DND-41 (cell line): ENCODE measurements at regions not wholly inside any gene's neighbourhood (a gene's known extent, or its start where the extent isn't known, plus 50 kb on each side); places are given as distances from the start of the nearest gene placed in this dataset.

Experiments used
- ATAC-seq: fragments of 200-7000 bp; cut with Tn5 transposase; 3 replicates; pipeline ENCODE4 v1.9.1; 2021; ENCODE audit warnings: low read depth; ENCODE audit not compliant: insufficient read depth
- DNase-seq: peaks from one replicate; pipeline ENCODE4 v3.0.0-alpha.2; 2020
- H2AFZ ChIP-seq: 2 replicates; pipeline ENCODE4 v1.6.0; 2012; ENCODE audit warnings: low read depth, low read length
- H3K27ac ChIP-seq: 2 replicates; pipeline ENCODE4 v1.5.1; 2012; ENCODE audit warnings: low read length, inconsistent platforms
- H3K27me3 ChIP-seq: fragments of 200-600 bp; sonication (generic); 2 replicates; pipeline ENCODE4 v1.6.0; 2012; ENCODE audit warnings: low read length, mild to moderate bottlenecking, inconsistent platforms; ENCODE audit not compliant: insufficient read depth, poor library complexity
- H3K36me3 ChIP-seq: 2 replicates; pipeline ENCODE4 v1.5.1; 2012; ENCODE audit warnings: low read length, inconsistent platforms; ENCODE audit not compliant: insufficient read depth
- H3K4me1 ChIP-seq: 2 replicates; pipeline ENCODE4 v1.5.1; 2012; ENCODE audit warnings: mild to moderate bottlenecking, low read length; ENCODE audit not compliant: insufficient read depth
- H3K4me2 ChIP-seq: 2 replicates; pipeline ENCODE4 v1.6.0; 2012; ENCODE audit warnings: mild to moderate bottlenecking, moderate library complexity, low read length, inconsistent platforms; ENCODE audit not compliant: insufficient read depth
- H3K4me3 ChIP-seq, 2 experiments: fragments of 200-600 bp in 1 of 2; shearing (Covaris generic) in 1 of 2; 2 replicates each; pipeline ENCODE4 v1.5.1; 2012 to 2016; ENCODE audit warnings: inconsistent platforms in 2 of 2, low read length in 2 of 2, mild to moderate bottlenecking in 2 of 2, low read depth in 1 of 2, moderate library complexity in 1 of 2
- H3K79me2 ChIP-seq: 2 replicates; pipeline ENCODE4 v1.6.0; 2012; ENCODE audit warnings: low read length, inconsistent platforms; ENCODE audit not compliant: insufficient read depth
- H3K9ac ChIP-seq: 2 replicates; pipeline ENCODE4 v1.6.0; 2012; ENCODE audit warnings: low read depth, mild to moderate bottlenecking, inconsistent platforms, low read length, moderate library complexity
- H3K9me3 ChIP-seq: 2 replicates; pipeline ENCODE4 v1.5.1; 2012; ENCODE audit warnings: low read length, moderate library complexity, mild to moderate bottlenecking, inconsistent platforms; ENCODE audit not compliant: insufficient read depth, severe bottlenecking
- H4K20me1 ChIP-seq: 2 replicates; pipeline ENCODE4 v1.6.0; 2012; ENCODE audit warnings: low read length; ENCODE audit not compliant: insufficient read depth
- CTCF ChIP-seq: IDR thresholded peaks from 2 replicates; pipeline ENCODE4 v1.5.1; 2012; ENCODE audit warnings: borderline replicate concordance, low read length, moderate library complexity, mild to moderate bottlenecking; ENCODE audit not compliant: poor library complexity, severe bottlenecking; ENCODE audit errors: extremely low read depth
- EZH2 ChIP-seq: IDR thresholded peaks from 3 replicates; pipeline ENCODE4 v1.6.1; 2012; ENCODE audit warnings: borderline replicate concordance, low read depth, mild to moderate bottlenecking, moderate library complexity, low read length, inconsistent platforms; ENCODE audit not compliant: severe bottlenecking

- no peak overlapping the region for H2AFZ ChIP-seq
- H3K27me3 ChIP-seq, result peaks cover 8% of the 10 kb centered on the region
- no peaks in the 10 kb centered on the region for H3K36me3 ChIP-seq
- TF ChIP-seq EZH2, result no peak
- ATAC-seq, result no peak
- no peak for DNase-seq
- no peak overlapping the region for H3K9ac ChIP-seq
- no peaks in the 10 kb centered on the region for H3K79me2 ChIP-seq
- no peaks in the 10 kb centered on the region for H4K20me1 ChIP-seq
- no peak overlapping the region for H3K4me3 ChIP-seq
- peaks cover 8% of the 10 kb centered on the region; the same call in 1 of the 2 replicates for H3K4me1 ChIP-seq
- no peaks in the 10 kb centered on the region for H3K9me3 ChIP-seq
- H3K4me2 ChIP-seq, result no peak overlapping the region
- no peak overlapping the region for H3K27ac ChIP-seq
These were observed 521.5 kb downstream of the KIF20B start for GRCh38 chr10:90222939-90223338.

GRCh38 chr10:90224791-90225566 is 523.6 kb downstream of the KIF20B start:
- Histone ChIP-seq H3K27me3 (peaks cover 5% of the 10 kb centered on the region), H3K4me2 (no peak overlapping the region), H3K9me3 (no peaks in the 10 kb centered on the region), H3K79me2 (no peaks in the 10 kb centered on the region), H3K4me1 (peaks cover 8% of the 10 kb centered on the region; the same call in 1 of the 2 replicates), H3K27ac (no peak overlapping the region), H3K9ac (no peak overlapping the region), H3K36me3 (no peaks in the 10 kb centered on the region), H2AFZ (no peak overlapping the region), H3K4me3 (no peak overlapping the region), H4K20me1 (no peaks in the 10 kb centered on the region)
- no peak for TF ChIP-seq CTCF
- TF ChIP-seq EZH2, result no peak
- ATAC-seq, result no peak
- no peak for DNase-seq

DNA sequence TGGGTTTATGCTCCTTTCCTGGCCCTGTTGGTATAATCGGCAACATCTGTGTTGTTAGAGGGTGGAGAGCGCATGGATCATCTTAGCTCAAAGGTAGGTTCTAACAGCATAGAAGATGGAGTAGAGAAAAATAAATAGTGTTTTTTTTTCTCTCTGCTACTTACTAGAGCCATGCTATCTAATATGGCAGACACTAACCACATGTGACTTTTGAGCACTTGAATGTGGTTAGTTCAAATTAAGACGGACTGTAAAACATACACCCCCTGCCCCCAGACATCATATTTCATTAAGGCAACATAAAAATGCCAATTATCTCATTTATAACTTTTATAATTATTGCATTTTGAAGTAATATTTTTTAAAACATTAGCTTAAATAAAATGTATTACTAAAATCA is 525.1 kb downstream of the KIF20B start:
- Histone ChIP-seq H3K36me3 (no peaks in the 10 kb centered on the region), H3K79me2 (no peaks in the 10 kb centered on the region), H3K4me2 (no peak overlapping the region), H3K27me3 (no peaks in the 10 kb centered on the region), H2AFZ (no peak overlapping the region), H4K20me1 (no peaks in the 10 kb centered on the region), H3K9me3 (no peaks in the 10 kb centered on the region), H3K9ac (no peak overlapping the region), H3K27ac (no peak overlapping the region), H3K4me1 (peaks cover 8% of the 10 kb centered on the region; the same call in 1 of the 2 replicates), H3K4me3 (no peak overlapping the region)
- DNase-seq, result no peak
- ATAC-seq, result no peak
- TF ChIP-seq EZH2 (no peak), CTCF (no peak)

DNA sequence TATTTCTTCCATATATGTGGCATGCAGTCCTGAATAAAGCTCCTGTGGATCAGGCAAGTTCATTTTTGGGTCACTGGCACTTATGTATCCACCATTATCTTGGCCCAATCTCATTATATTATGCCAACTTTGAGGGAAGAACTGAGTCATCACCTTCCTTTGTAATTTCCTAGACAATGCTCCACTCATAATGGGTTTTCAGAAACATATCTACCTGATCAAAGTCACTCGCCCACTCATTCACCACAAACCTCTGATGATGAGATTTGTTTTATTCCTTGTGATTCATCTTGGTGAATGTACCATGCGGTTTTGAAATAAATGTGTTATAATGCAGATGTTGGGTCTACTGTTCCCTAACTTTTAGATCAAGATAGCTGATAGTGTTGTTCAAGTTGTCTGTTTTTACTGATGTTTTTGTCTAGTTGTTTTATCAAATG is 525.8 kb downstream of the KIF20B start:
- Histone ChIP-seq H3K79me2 (no peaks in the 10 kb centered on the region), H3K36me3 (no peaks in the 10 kb centered on the region), H3K9me3 (no peaks in the 10 kb centered on the region), H3K4me3 (no peak overlapping the region), H3K9ac (no peak overlapping the region), H3K27ac (no peak overlapping the region), H3K4me1 (peaks cover 8% of the 10 kb centered on the region; the same call in 1 of the 2 replicates), H4K20me1 (no peaks in the 10 kb centered on the region), H3K4me2 (no peak overlapping the region), H3K27me3 (no peaks in the 10 kb centered on the region), H2AFZ (no peak overlapping the region)
- ATAC-seq (peak; percentile 58), DNase-seq (peak; percentile 10)
- TF ChIP-seq EZH2 (no peak), CTCF (no peak)
